HFF-Myc (cell line): ENCODE measurements at regions not wholly inside any gene's neighbourhood (a gene's known extent, or its start where the extent isn't known, plus 50 kb on each side); places are given as distances from the start of the nearest gene placed in this dataset.

ENCODE experiments used
- DNase-seq: peaks from one replicate; pipeline ENCODE4 v3.0.0-alpha.2; 2011; ENCODE audit warnings: low read depth; ENCODE audit errors: extremely low read depth
- H3K4me3 ChIP-seq: replicated peaks from 2 replicates; pipeline ENCODE4 v1.5.1; 2011; ENCODE audit warnings: low read depth, mild to moderate bottlenecking, control low read depth, low read length
- CTCF ChIP-seq: IDR thresholded peaks from 2 replicates; pipeline ENCODE4 v1.5.1; 2012; ENCODE audit warnings: mild to moderate bottlenecking, low read depth, low read length, control low read depth; ENCODE audit errors: missing control alignments

GRCh38 chr10:42113158-42113450 lies 525.3 kb downstream of the ZNF33B start:
- DNase-seq = no peak
- H3K4me3 ChIP-seq = no peak overlapping the region
- no peak for TF ChIP-seq CTCF

GRCh38 chr10:42112331-42113157 lies 525.8 kb downstream of the ZNF33B start:
- TF ChIP-seq CTCF = no peak
- DNase-seq = no peak
- no peak overlapping the region for H3K4me3 ChIP-seq

- no peak for TF ChIP-seq CTCF
- H3K4me3 ChIP-seq = no peak overlapping the region
- no peak for DNase-seq
Observed at GRCh38 chr10:42111661-42112330, 526.6 kb downstream of the ZNF33B start.

GRCh38 chr10:42111076-42111475 lies 527.3 kb downstream of the ZNF33B start:
- no peak overlapping the region for H3K4me3 ChIP-seq
- TF ChIP-seq CTCF = no peak
- no peak for DNase-seq
